OCI-LY3 (cell line): ENCODE measurements at regions not wholly inside any gene's neighbourhood (a gene's known extent, or its start where the extent isn't known, plus 50 kb on each side); places are given as distances from the start of the nearest gene placed in this dataset.

Experiments used
- CTCF ChIP-seq: fragments of 200-600, 300-600 bp; sonication (generic); IDR thresholded peaks from 2 replicates; pipeline ENCODE4 v1.5.1; 2014; ENCODE audit warnings: antibody characterized with exemption, low read length, low read depth
- EZH2phosphoT487 ChIP-seq: fragments of 200-600 bp; shearing (Covaris generic); IDR thresholded peaks from 2 replicates; pipeline ENCODE4 v1.6.1; 2018; ENCODE audit warnings: antibody characterized with exemption, mixed run types, low read depth

- TF ChIP-seq CTCF (no peak), EZH2phosphoT487 (no peak)
These were observed 159.3 kb downstream of the DYRK2 start for GRCh38 chr12:67807814-67808213.
